Hepatic stellate cell (primary cell): ENCODE measurements at regions not wholly inside any gene's neighbourhood (a gene's known extent, or its start where the extent isn't known, plus 50 kb on each side); places are given as distances from the start of the nearest gene placed in this dataset.
"Not testable (repeated sequence)": the region's sequence is repeated elsewhere in the genome, so short reads cannot be mapped to it uniquely, and the experiment has no call there.

ENCODE experiments used
- DNase-seq: peaks from one replicate; pipeline ENCODE4 v3.0.0; 2011; ENCODE audit warnings: low spot score

- peak; percentile 9 for DNase-seq
Observed at GRCh38 chr21:16116798-16117197, 387.0 kb downstream of the USP25 start.

- no peak for DNase-seq
Observed at GRCh38 chr21:16117331-16117730, 387.5 kb downstream of the USP25 start.

- DNase-seq = no peak
Observed at GRCh38 chr21:16117851-16118590, 388.2 kb downstream of the USP25 start.

GRCh38 chr21:16124378-16125138, 394.8 kb downstream of the USP25 start:
- DNase-seq = no peak

GRCh38 chr21:16125274-16125673, 395.5 kb downstream of the USP25 start:
- DNase-seq = no peak

- not testable (repeated sequence) for DNase-seq
Observed at GRCh38 chr21:16132453-16132852, 402.7 kb downstream of the USP25 start.

- no peak for DNase-seq
Observed at GRCh38 chr21:16133248-16133647, 403.5 kb downstream of the USP25 start.

- no peak for DNase-seq
Observed at GRCh38 chr21:16134134-16134533, 404.4 kb downstream of the USP25 start.

- DNase-seq = no peak
Observed at GRCh38 chr21:16137106-16137505, 407.3 kb downstream of the USP25 start.

GRCh38 chr21:16145052-16145451, 415.3 kb downstream of the USP25 start:
- no peak for DNase-seq

- DNase-seq = no peak
Observed at GRCh38 chr21:16145479-16145878, 415.7 kb downstream of the USP25 start.

GRCh38 chr21:16154321-16154720, 424.5 kb downstream of the USP25 start:
- DNase-seq = no peak

- DNase-seq = no peak
Observed at GRCh38 chr21:16154951-16155635, 425.3 kb downstream of the USP25 start.

- DNase-seq = no peak
Observed at GRCh38 chr21:16156841-16157489, 427.2 kb downstream of the USP25 start.

- no peak for DNase-seq
Observed at GRCh38 chr21:16159213-16159970, 429.6 kb downstream of the USP25 start.

GRCh38 chr21:16159971-16160350, 430.2 kb downstream of the USP25 start:
- DNase-seq = no peak

- DNase-seq = no peak
Observed at GRCh38 chr21:16162953-16163352, 433.2 kb downstream of the USP25 start.

- no peak for DNase-seq
Observed at GRCh38 chr21:16169102-16169511, 439.3 kb downstream of the USP25 start.

GRCh38 chr21:16169779-16170178, 440.0 kb downstream of the USP25 start:
- DNase-seq = no peak

- DNase-seq = no peak
Observed at GRCh38 chr21:16176570-16176969, 446.8 kb downstream of the USP25 start.

- DNase-seq = no peak
Observed at GRCh38 chr21:16177532-16177931, 447.8 kb downstream of the USP25 start.

GRCh38 chr21:16179773-16180172, 450.0 kb downstream of the USP25 start:
- no peak for DNase-seq
